ENCODE measurements at regions not wholly inside any gene's neighbourhood (a gene's known extent, or its start where the extent isn't known, plus 50 kb on each side); places are given as distances from the start of the nearest gene placed in this dataset.
A peak's percentile ranks its signal among the peaks of the same experiment; 100 is the strongest.

- peak overlapping the region; percentile 98 for H3K27ac ChIP-seq
- DNase-seq (ENCODE audit: low spot score), result no peak
- H3K4me1 ChIP-seq (ENCODE audit: insufficient read depth), result peaks cover 27% of the 10 kb centered on the region
- H3K36me3 ChIP-seq (replicated peaks; ENCODE audit: insufficient read depth, low read depth), result no peaks in the 10 kb centered on the region
- H3K4me2 ChIP-seq, result no peak overlapping the region
- TF ChIP-seq CTCF (IDR thresholded peaks at IDR 0.05; ENCODE audit: poor library complexity) (no peak), EZH2 (IDR thresholded peaks at IDR 0.05; ENCODE audit: borderline replicate concordance) (no peak), EZH2phosphoT487 (IDR thresholded peaks at IDR 0.05; ENCODE audit: low read depth, severe bottlenecking, unreplicated experiment) (no peak)
- WGBS (ENCODE audit: low lambda C conversion rate, missing lambda C conversion rate), result 96% methylated on average over 30 of the region's 30 CpGs
- no peaks in the 10 kb centered on the region for H4K20me1 ChIP-seq (ENCODE audit: insufficient read depth, poor library complexity, severe bottlenecking)
- no peaks in the 10 kb centered on the region for H3K9me2 ChIP-seq (replicated peaks; ENCODE audit: insufficient read depth)
- no peaks in the 10 kb centered on the region for H3K9me3 ChIP-seq (ENCODE audit: low read depth)
- no peak overlapping the region for H2AFZ ChIP-seq
- H3K4me3 ChIP-seq, result no peak overlapping the region
- H3K79me2 ChIP-seq, result no peaks in the 10 kb centered on the region
- no peaks in the 10 kb centered on the region for H3K27me3 ChIP-seq
These were observed 51.2 kb downstream of the FOXL3 start for GRCh38 chr7:340979-341694.

GRCh38 chr7:341841-342638, 52.1 kb downstream of the FOXL3 start:
- no peaks in the 10 kb centered on the region for H3K27me3 ChIP-seq
- peak; percentile 80 for DNase-seq (ENCODE audit: low spot score)
- peak overlapping the region; percentile 98 for H3K27ac ChIP-seq
- no peaks in the 10 kb centered on the region for H4K20me1 ChIP-seq (ENCODE audit: insufficient read depth, poor library complexity, severe bottlenecking)
- no peaks in the 10 kb centered on the region for H3K79me2 ChIP-seq
- no peaks in the 10 kb centered on the region for H3K36me3 ChIP-seq (replicated peaks; ENCODE audit: insufficient read depth, low read depth)
- TF ChIP-seq CTCF (IDR thresholded peaks at IDR 0.05; ENCODE audit: poor library complexity) (no peak), EZH2phosphoT487 (IDR thresholded peaks at IDR 0.05; ENCODE audit: low read depth, severe bottlenecking, unreplicated experiment) (no peak), EZH2 (IDR thresholded peaks at IDR 0.05; ENCODE audit: borderline replicate concordance) (no peak)
- H3K4me2 ChIP-seq, result no peak overlapping the region
- H3K9me3 ChIP-seq (ENCODE audit: low read depth), result no peaks in the 10 kb centered on the region
- no peak overlapping the region for H3K4me3 ChIP-seq
- no peaks in the 10 kb centered on the region for H3K9me2 ChIP-seq (replicated peaks; ENCODE audit: insufficient read depth)
- H3K4me1 ChIP-seq (ENCODE audit: insufficient read depth), result peaks cover 27% of the 10 kb centered on the region
- no peak overlapping the region for H2AFZ ChIP-seq
- 60% methylated on average over 27 of the region's 27 CpGs for WGBS (ENCODE audit: low lambda C conversion rate, missing lambda C conversion rate)

- no peaks in the 10 kb centered on the region for H3K9me2 ChIP-seq (replicated peaks; ENCODE audit: insufficient read depth)
- no peak overlapping the region for H3K4me2 ChIP-seq
- no peaks in the 10 kb centered on the region for H3K36me3 ChIP-seq (replicated peaks; ENCODE audit: insufficient read depth, low read depth)
- H3K4me1 ChIP-seq (ENCODE audit: insufficient read depth), result peaks cover 27% of the 10 kb centered on the region
- DNase-seq (ENCODE audit: low spot score), result no peak
- 67% methylated on average over 10 of the region's 10 CpGs for WGBS (ENCODE audit: low lambda C conversion rate, missing lambda C conversion rate)
- peak overlapping the region; percentile 98 for H3K27ac ChIP-seq
- H3K27me3 ChIP-seq, result no peaks in the 10 kb centered on the region
- no peaks in the 10 kb centered on the region for H4K20me1 ChIP-seq (ENCODE audit: insufficient read depth, poor library complexity, severe bottlenecking)
- H3K9me3 ChIP-seq (ENCODE audit: low read depth), result no peaks in the 10 kb centered on the region
- H2AFZ ChIP-seq, result no peak overlapping the region
- no peak for TF ChIP-seq EZH2phosphoT487 (IDR thresholded peaks at IDR 0.05; ENCODE audit: low read depth, severe bottlenecking, unreplicated experiment)
- no peak for TF ChIP-seq EZH2 (IDR thresholded peaks at IDR 0.05; ENCODE audit: borderline replicate concordance)
- no peak for TF ChIP-seq CTCF (IDR thresholded peaks at IDR 0.05; ENCODE audit: poor library complexity)
- no peak overlapping the region for H3K4me3 ChIP-seq
- H3K79me2 ChIP-seq, result no peaks in the 10 kb centered on the region
These were observed 52.8 kb downstream of the FOXL3 start for GRCh38 chr7:342681-343216.

Data from hepatocyte (in vitro differentiated cells).